Activated CD4-positive, alpha-beta T cell treated with anti-CD3 and anti-CD28 coated beads, Interleukin-2, Interleukin-6, amounts not matched to agents 100 ng/mL and 50 ng/mL, durations not matched to agents 16 hours and 8 hours (primary cell): ENCODE measurements at regions not wholly inside any gene's neighbourhood (a gene's known extent, or its start where the extent isn't known, plus 50 kb on each side); places are given as distances from the start of the nearest gene placed in this dataset.

ENCODE experiments used
- DNase-seq: peaks from one replicate; pipeline ENCODE4 v3.0.0-alpha.2; 2020

- DNase-seq = no peak
Observed at GRCh38 chr3:69531576-69532546, 146.0 kb upstream of the FRMD4B start.

GRCh38 chr3:69530554-69530953, 144.7 kb upstream of the FRMD4B start:
- DNase-seq = no peak

DNA sequence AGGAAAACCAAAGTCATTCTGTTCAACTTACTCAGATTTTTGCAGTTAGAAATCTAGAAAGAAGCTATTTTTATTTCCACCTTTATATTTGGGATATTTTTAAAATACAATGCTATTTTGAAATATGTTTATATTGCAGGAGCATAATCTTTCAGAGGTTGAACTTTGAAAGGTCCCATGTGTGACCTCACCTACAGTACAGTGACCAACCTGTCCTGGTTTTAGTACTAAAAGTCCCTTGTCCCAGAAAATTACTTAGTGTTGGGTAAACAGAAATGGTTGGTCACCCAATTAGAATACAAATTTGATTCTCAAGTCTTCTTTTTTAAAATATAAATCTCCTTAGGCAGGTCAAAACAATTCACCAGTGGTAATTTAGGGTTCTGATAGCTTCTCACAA, 141.6 kb upstream of the FRMD4B start:
- DNase-seq = no peak

GRCh38 chr3:69524816-69525215, 138.9 kb upstream of the FRMD4B start:
- DNase-seq = no peak

DNA sequence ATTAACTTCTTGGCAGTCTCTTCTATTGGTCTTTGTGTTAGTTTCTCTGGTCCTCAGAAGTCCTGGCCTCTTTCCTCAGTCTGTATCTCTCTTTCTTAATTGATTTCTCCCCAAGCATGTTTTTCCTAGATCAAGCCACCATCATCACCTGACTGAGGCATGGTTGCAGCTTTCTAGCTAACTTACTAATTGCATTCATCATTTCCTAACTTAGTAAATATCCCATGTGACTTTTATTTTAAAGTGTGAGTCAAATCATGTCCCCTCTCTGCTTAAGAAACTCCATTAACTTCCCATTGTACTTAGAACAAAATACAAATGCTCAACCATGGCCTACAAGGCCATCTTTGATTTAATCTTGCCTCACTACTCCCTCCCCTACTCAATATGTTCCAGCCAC, 135.4 kb upstream of the FRMD4B start:
- no peak for DNase-seq

GRCh38 chr3:69511361-69511760, 125.5 kb upstream of the FRMD4B start:
- DNase-seq = no peak

DNA sequence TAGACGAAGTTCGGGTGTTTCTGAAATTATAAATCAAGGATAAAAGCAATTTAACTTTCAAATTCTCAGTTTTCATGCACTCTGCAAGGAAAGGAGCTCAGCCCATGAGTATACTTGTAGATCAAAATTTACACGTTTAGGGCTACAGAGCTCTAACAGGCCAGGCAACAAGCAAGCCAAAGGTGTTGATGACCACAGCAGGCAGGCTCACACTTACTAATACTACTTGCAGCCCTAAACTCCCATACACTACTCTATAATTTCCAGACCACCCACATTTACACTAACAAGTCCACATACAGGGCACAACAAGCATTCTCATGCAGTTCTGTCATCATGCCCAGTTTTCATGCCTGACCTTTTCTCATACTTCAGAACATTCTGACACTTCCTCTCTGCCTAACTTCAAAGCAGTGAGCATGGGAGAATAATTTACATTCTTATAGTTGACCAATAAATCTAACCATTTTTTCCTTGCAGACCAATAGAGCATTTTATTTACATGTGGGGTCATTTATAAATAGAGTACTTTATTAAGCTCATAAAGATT, 124.7 kb upstream of the FRMD4B start:
- DNase-seq = no peak

GRCh38 chr3:69509288-69509687, 123.4 kb upstream of the FRMD4B start:
- no peak for DNase-seq

DNA sequence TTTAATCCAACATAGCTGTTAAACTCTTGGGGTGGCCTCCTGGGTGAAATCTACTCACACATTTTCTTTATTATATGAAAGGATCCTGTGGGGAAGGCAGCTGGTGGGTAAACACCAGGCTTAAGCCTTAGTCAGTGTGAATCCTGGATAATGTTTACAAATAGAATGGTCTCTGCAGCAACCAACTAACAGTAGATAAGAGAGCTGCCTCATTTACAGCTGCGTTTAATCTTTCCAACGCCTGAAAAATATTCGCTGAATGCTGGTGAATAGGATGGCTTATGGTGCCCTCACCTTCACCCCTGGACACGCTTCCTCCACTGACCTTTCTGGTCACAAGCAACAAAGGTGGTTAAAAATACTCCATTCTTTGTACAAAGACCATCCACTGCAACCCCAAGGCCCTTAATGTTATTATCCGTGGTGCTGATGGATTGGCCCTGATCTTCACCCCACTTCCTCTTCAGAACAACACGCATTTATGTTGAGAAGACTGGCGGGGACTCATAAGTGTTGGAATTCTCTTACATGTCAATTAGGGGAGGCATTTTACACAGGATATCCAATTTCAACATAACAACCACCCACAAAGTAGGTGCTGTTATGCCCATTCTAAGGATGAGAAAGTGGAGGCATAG, 120.0 kb upstream of the FRMD4B start:
- no peak for DNase-seq

GRCh38 chr3:69504232-69504631, 118.3 kb upstream of the FRMD4B start:
- no peak for DNase-seq

GRCh38 chr3:69500604-69501003, 114.7 kb upstream of the FRMD4B start:
- no peak for DNase-seq

DNA sequence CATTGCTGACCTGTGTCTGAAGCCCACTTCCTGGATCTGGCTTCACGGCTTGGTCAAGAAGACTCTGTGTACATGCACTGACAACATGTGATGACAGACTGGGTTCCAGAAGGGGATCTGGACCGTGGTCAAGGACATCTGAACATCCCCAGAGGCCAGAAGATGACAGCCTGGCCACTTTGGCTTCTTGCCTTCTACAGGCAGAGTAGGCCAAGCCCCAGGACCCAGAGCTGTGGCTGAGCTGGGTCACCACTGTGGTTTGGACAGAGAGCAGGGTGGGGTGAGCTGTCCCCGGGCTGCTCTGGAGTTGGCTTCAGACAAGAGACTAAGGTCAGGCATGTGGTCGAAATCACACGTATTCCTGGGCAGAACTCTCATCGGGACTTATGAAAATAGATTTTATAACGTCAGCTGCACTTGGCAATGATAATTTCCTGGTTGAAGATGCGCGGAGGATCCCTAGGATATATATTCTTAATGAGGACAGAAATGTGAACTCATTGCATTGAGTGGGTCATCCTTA, 114.1 kb upstream of the FRMD4B start:
- no peak for DNase-seq

DNA sequence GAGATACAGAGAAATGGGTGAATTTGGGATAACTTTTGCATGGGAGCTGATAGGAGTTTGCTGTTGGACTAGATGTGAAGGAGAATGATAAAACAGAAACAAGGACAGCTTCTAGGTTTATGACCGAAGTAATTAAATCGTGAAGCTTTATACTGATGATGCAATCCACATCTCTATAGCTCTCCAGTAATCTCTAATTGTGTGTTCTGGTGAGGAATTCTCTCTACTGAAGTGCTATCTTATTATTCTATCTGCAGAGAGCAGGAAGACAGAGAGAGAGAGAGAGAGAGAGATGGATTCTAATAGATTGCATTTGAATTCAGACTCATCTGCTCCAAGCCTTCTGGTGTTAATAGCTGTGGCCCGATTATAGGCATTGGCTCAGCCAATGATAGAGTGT, 113.5 kb upstream of the FRMD4B start:
- DNase-seq = no peak

GRCh38 chr3:69496856-69497255, 111.0 kb upstream of the FRMD4B start:
- no peak for DNase-seq

DNA sequence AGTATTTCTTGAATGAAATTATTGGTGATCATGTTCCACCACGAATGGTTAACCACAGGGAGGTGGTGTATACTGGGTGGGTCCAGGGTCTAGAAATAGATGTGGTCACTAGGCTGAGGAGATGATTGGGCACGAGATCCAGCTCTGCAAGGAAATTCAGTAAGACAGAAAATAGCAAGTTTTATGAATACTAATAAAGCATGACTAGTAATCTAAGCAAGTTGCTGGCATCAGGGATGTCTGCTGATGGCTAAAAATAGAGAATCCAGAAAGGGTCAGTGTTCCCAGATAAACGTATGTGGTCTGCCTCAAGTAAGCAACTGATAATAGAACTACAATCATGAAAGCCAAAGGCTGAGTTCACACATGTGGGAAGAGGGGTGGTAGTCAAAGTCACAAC, 108.3 kb upstream of the FRMD4B start:
- no peak for DNase-seq

- no peak for DNase-seq
Observed at GRCh38 chr3:69493157-69493556, 107.3 kb upstream of the FRMD4B start.

- DNase-seq = no peak
Observed at GRCh38 chr3:69491975-69492374, 106.1 kb upstream of the FRMD4B start.

GRCh38 chr3:69490971-69491370, 105.1 kb upstream of the FRMD4B start:
- DNase-seq = no peak

DNA sequence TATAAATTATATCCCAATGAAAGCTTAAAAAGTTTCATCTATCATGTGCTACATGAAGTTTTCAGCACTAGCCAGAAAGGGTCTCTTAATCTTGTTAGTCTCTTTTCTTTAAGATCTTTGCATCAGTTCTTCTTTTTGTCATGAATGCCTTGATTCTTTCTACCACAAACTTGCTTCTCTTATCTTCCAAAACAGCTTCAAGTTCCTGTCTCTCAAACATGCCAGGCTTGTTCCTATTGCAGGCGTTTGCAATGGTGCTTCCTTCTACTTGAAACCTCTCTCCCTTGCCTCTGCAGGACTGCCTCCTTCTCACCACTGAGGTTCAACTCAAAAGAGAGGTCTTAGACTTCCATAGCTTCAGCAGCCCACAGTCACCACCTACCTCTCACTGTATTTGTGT, 104.3 kb upstream of the FRMD4B start:
- DNase-seq = no peak

DNA sequence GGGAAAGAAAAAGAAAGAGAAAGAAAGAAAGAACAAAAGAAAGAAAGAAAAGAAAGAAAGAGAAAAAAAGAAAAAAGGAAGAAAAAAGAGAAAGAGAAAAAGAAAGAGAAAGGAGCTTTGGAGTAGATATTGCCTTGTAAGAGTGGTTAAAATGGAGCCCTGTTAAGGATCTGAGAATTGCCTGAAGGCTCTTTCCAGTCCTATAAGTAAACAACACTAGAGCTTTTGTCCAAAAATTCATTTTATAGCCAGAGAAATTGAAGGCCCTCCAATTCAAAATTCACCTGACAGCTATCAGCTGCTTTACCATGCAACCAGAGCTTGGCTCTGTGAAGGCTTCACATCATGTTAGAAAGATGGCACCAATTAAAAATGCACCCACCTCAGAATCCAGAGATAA, 102.1 kb upstream of the FRMD4B start:
- DNase-seq = no peak

DNA sequence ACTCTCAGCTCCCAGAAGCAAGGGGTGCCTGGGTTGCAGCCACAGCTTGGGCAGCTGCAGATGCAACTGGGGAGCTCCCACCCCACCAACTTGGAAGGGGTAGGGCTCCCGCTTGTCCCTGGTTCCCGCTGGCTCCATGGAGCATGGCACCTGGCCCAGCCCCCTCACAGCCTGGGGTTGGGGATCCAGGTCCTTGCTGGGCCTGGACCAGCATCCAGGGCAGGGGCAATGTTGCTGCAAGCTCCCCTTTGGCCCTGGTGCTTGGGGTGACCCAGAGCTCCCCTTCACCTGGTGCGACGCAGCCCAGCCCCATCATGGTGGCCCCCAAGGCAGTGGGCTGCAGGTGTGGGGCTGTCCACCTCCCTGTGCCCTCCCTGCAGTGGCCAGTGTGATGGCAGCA, 99.6 kb upstream of the FRMD4B start:
- no peak for DNase-seq

GRCh38 chr3:69484507-69485393, 98.9 kb upstream of the FRMD4B start:
- DNase-seq = no peak

- no peak for DNase-seq
Observed at GRCh38 chr3:69483449-69483848, 97.6 kb upstream of the FRMD4B start.
